Endothelial cell of umbilical vein (primary cell): ENCODE measurements at regions not wholly inside any gene's neighbourhood (a gene's known extent, or its start where the extent isn't known, plus 50 kb on each side); places are given as distances from the start of the nearest gene placed in this dataset.

Experiments
- BruUV-seq: library from RNA; stranded (reverse); fragments of 400-500 nt; replicated peaks from 2 replicates; lab custom pipeline; 2021; lab: Mats Ljungman, UMichigan
- CTCF ChIA-PET: fragments of 300-600, 350-600 bp; sonication (Branson Sonifier 250); formaldehyde crosslinking; loops from one replicate; lab custom pipeline; 2021; ENCODE audit warnings: antibody characterized with exemption, inconsistent platforms; lab: Charles Lee
- POLR2A ChIA-PET: fragments of 300-600, 350-600 bp; sonication (Branson Sonifier 250); formaldehyde crosslinking; loops from one replicate; lab custom pipeline; 2021; ENCODE audit warnings: antibody characterized with exemption, inconsistent platforms; lab: Charles Lee
- DNase-seq: peaks from one replicate; pipeline ENCODE4 v3.0.0-alpha.2; 2011; ENCODE audit warnings: low read depth, low spot score
- FAIRE-seq: peaks from 2 replicates; lab custom pipeline; 2011; peaks lifted over from hg19 to GRCh38; lab: Jason Lieb, UNC
- H2AFZ ChIP-seq: 2 replicates; pipeline ENCODE4 v1.6.0; 2012; ENCODE audit warnings: low read depth, low read length, control low read depth, inconsistent platforms
- H3K27ac ChIP-seq: 2 replicates; pipeline ENCODE4 v1.5.1; 2011; ENCODE audit warnings: low read depth, mild to moderate bottlenecking, control low read depth, low read length, moderate library complexity; ENCODE audit not compliant: insufficient read depth
- H3K27me3 ChIP-seq, 2 experiments: 2 replicates each; pipeline versions ENCODE4 v1.6.0 to v1.6.1; 2011; ENCODE audit warnings: low read length in 2 of 2, mixed read lengths in 1 of 2; ENCODE audit not compliant: control insufficient read depth in 2 of 2, insufficient read depth in 2 of 2
- H3K36me3 ChIP-seq, 2 experiments: 2 replicates in 1 of 2; 3 replicates in 1 of 2; pipeline ENCODE4 v1.5.1; 2011; ENCODE audit warnings: low read length in 2 of 2, mild to moderate bottlenecking in 1 of 2, moderate library complexity in 1 of 2; ENCODE audit not compliant: control insufficient read depth in 2 of 2, insufficient read depth in 2 of 2; ENCODE audit errors: extremely low read depth in 1 of 2
- H3K4me1 ChIP-seq: 3 replicates; pipeline ENCODE4 v1.5.1; 2011; ENCODE audit warnings: mild to moderate bottlenecking, low read length; ENCODE audit not compliant: control insufficient read depth, insufficient read depth; ENCODE audit errors: extremely low read depth
- H3K4me2 ChIP-seq: 2 replicates; pipeline ENCODE4 v1.6.1; 2011; ENCODE audit warnings: low read length, control low read depth, mixed read lengths; ENCODE audit not compliant: insufficient read depth
- H3K4me3 ChIP-seq, 3 experiments: fragments of 200-600 bp in 1 of 3; sonication (generic), shearing (Covaris generic) in 1 of 3; replicated peaks in 1 of 3; 2 replicates each; pipeline ENCODE4 v1.5.1; 2011 to 2016; ENCODE audit warnings: control low read depth in 3 of 3, low read length in 3 of 3, mild to moderate bottlenecking in 2 of 3, inconsistent platforms in 1 of 3, low read depth in 1 of 3, moderate library complexity in 1 of 3; ENCODE audit not compliant: insufficient read depth in 1 of 3
- H3K79me2 ChIP-seq: 2 replicates; pipeline ENCODE4 v1.6.0; 2012; ENCODE audit warnings: low read length, inconsistent platforms; ENCODE audit not compliant: control insufficient read depth, insufficient read depth
- H3K9ac ChIP-seq: replicated peaks from 2 replicates; pipeline ENCODE3; 2011; ENCODE audit warnings: low read length, control low read depth; ENCODE audit not compliant: insufficient read depth; ENCODE audit errors: extremely low read depth
- H3K9me1 ChIP-seq: replicated peaks from 3 replicates; pipeline ENCODE4 v1.6.0; 2011; ENCODE audit warnings: mild to moderate bottlenecking, low read length; ENCODE audit not compliant: control insufficient read depth, insufficient read depth; ENCODE audit errors: extremely low read depth
- H3K9me3 ChIP-seq: replicated peaks from 2 replicates; pipeline ENCODE4 v1.5.1; 2012; ENCODE audit warnings: low read length, inconsistent platforms; ENCODE audit not compliant: control insufficient read depth, insufficient read depth
- H4K20me1 ChIP-seq: replicated peaks from 2 replicates; pipeline ENCODE3; 2011; ENCODE audit warnings: mild to moderate bottlenecking, low read length; ENCODE audit not compliant: control insufficient read depth, insufficient read depth; ENCODE audit errors: extremely low read depth
- CTCF ChIP-seq, 2 donors: IDR thresholded peaks; 1 replicate in 1 of 2; 2 replicates in 1 of 2; pipeline ENCODE4 v1.5.1; 2011; ENCODE audit warnings: low read length in 2 of 2, mild to moderate bottlenecking in 2 of 2, moderate library complexity in 2 of 2, control low read depth in 1 of 2, inconsistent platforms in 1 of 2, low read depth in 1 of 2; ENCODE audit not compliant: insufficient read depth in 1 of 2; ENCODE audit errors: extremely low read depth in 1 of 2
- EZH2 ChIP-seq: IDR thresholded peaks from 2 replicates; pipeline ENCODE4 v1.6.1; 2012; ENCODE audit warnings: borderline replicate concordance, low read depth, mild to moderate bottlenecking, moderate library complexity, low read length, inconsistent platforms; ENCODE audit not compliant: severe bottlenecking
- FOS ChIP-seq: IDR thresholded peaks from 2 replicates; pipeline ENCODE4 v1.6.1; 2011; ENCODE audit warnings: mild to moderate bottlenecking, low read length, moderate library complexity, borderline replicate concordance; ENCODE audit not compliant: insufficient read depth
- GATA2 ChIP-seq: IDR thresholded peaks from 2 replicates; pipeline ENCODE4 v1.7.0; 2011; ENCODE audit warnings: low read depth, mild to moderate bottlenecking, moderate library complexity, mixed read lengths, low read length; ENCODE audit not compliant: insufficient read length, insufficient read depth
- JUN ChIP-seq: IDR thresholded peaks from 2 replicates; pipeline ENCODE4 v1.6.1; 2011; ENCODE audit warnings: borderline replicate concordance, low read depth; ENCODE audit not compliant: insufficient read length, insufficient read depth
- MYC ChIP-seq: IDR thresholded peaks from one replicate; pipeline ENCODE4 v1.6.1; 2011; ENCODE audit warnings: mild to moderate bottlenecking, low read depth, low read length
- POLR2AphosphoS5 ChIP-seq: IDR thresholded peaks from 2 replicates; pipeline ENCODE4 v1.6.1; 2012; ENCODE audit warnings: low read depth, mild to moderate bottlenecking, control low read depth, low read length, moderate library complexity; ENCODE audit not compliant: insufficient read depth
- dilution Hi-C: fragments of 300-500 bp; cut with MboI; formaldehyde crosslinking; loops from one replicate; pipeline ENCODE4 v1.15.0; 2019; ENCODE audit warnings: low sequenced_read_pairs; ENCODE audit not compliant: extremely low pct_ligation_motif_present
- intact Hi-C: fragments of 100-400 bp; cut with micrococcal nuclease; formaldehyde crosslinking; loops from one replicate; pipeline ENCODE4 v1.10.0; 2022
- TF ChIP-seq, protein P1 (sequence below): IDR thresholded peaks from 2 replicates; pipeline ENCODE4 v1.6.1; 2011; ENCODE audit not compliant: insufficient read depth, insufficient read length

DNA sequence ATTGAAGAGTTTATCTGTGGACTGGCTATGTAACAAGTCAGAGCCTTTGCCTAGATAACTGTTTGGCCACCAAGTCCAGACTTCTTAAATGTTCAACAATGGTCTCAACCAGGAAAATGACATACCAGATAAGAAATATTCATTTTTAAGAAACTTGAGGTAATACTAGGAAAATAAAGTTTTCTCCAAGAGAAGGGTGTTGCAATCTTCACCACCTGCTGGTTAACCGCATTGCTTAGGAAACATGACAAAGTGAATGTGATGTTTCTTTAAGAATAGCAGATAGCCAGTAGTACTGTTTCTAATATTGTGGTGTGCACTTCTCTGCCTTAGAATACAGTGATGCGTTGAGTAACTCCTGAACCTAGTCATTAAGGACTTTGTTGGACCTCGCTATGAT is 321.5 kb upstream of the CADM2 start:
- Histone ChIP-seq H3K79me2 (no peaks in the 10 kb centered on the region), H3K4me1 (no peaks in the 10 kb centered on the region), H3K27me3 (no peaks in the 10 kb centered on the region), H3K36me3 (no peaks in the 10 kb centered on the region), H3K4me2 (no peak overlapping the region), H3K9ac (no peak overlapping the region), H3K4me3 (no peak overlapping the region), H3K27ac (no peak overlapping the region), H3K9me1 (no peaks in the 10 kb centered on the region), H2AFZ (no peak overlapping the region), H4K20me1 (no peaks in the 10 kb centered on the region), H3K9me3 (no peaks in the 10 kb centered on the region)
- intact Hi-C loops = no loop called here
- TF ChIP-seq CTCF (IDR thresholded peaks at IDR 0.05; ENCODE audit: extremely low read depth in 1 of 2, insufficient read depth in 1 of 2, low read depth in 1 of 2, low read length in 2 of 2) (no peak), GATA2 (no peak), POLR2AphosphoS5 (no peak), EZH2 (no peak), JUN (no peak)
- POLR2A ChIA-PET = no interaction called here
- dilution Hi-C loops = no loop called here
- FAIRE-seq (no peak), DNase-seq (no peak)
- no TSS peak for BruUV-seq
- CTCF ChIA-PET = no interaction called here

- POLR2A ChIA-PET = no interaction called here
Observed at GRCh38 chr3:84666468-84666867, 292.3 kb upstream of the CADM2 start.

More at GRCh38 chr3:84666468-84666867, 292.3 kb upstream of the CADM2 start:
- Histone ChIP-seq H3K4me2 (no peak overlapping the region), H3K36me3 (no peaks in the 10 kb centered on the region), H3K27me3 (no peaks in the 10 kb centered on the region), H3K4me3 (no peak overlapping the region), H2AFZ (no peak overlapping the region), H3K27ac (no peak overlapping the region), H4K20me1 (no peaks in the 10 kb centered on the region), H3K9ac (no peak overlapping the region), H3K4me1 (no peaks in the 10 kb centered on the region), H3K9me1 (no peaks in the 10 kb centered on the region), H3K79me2 (no peaks in the 10 kb centered on the region), H3K9me3 (peaks cover 6% of the 10 kb centered on the region)
- intact Hi-C loops = no loop called here
- CTCF ChIA-PET = no interaction called here
- DNase-seq (no peak), FAIRE-seq (no peak)
- dilution Hi-C loops = no loop called here
- TF ChIP-seq, protein P1, sequence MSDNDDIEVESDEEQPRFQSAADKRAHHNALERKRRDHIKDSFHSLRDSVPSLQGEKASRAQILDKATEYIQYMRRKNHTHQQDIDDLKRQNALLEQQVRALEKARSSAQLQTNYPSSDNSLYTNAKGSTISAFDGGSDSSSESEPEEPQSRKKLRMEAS = no peak
- TF ChIP-seq MYC (no peak), CTCF (IDR thresholded peaks at IDR 0.05; ENCODE audit: extremely low read depth in 1 of 2, insufficient read depth in 1 of 2, low read depth in 1 of 2, low read length in 2 of 2) (no peak), FOS (no peak)
- BruUV-seq = no TSS peak
